Aorta (tissue), 5 donors: ENCODE measurements at regions not wholly inside any gene's neighbourhood (a gene's known extent, or its start where the extent isn't known, plus 50 kb on each side); places are given as distances from the start of the nearest gene placed in this dataset.
"Not testable (repeated sequence)": the region's sequence is repeated elsewhere in the genome, so short reads cannot be mapped to it uniquely, and the experiment has no call there.

Experiments used
- ATAC-seq: fragments of 200-7000 bp; cut with Tn5 transposase; one replicate; pipeline ENCODE4 v1.9.1; 2022; ENCODE audit warnings: moderate library complexity; ENCODE audit not compliant: low FRiP score
- DNase-seq, 2 donors: peaks; one replicate each; pipeline ENCODE4 v3.0.0-alpha.2; 2020
- H3K27ac ChIP-seq, 2 donors: one replicate each; pipeline ENCODE4 v1.5.1; 2013; ENCODE audit warnings: low read length in 2 of 2, mild to moderate bottlenecking in 2 of 2, moderate library complexity in 2 of 2, control low read depth in 1 of 2, inconsistent platforms in 1 of 2, low read depth in 1 of 2
- H3K27me3 ChIP-seq, 2 donors: one replicate each; pipeline ENCODE4 v1.6.1; 2013; ENCODE audit warnings: control low read depth in 1 of 2, low read length in 1 of 2, mild to moderate bottlenecking in 1 of 2, moderate library complexity in 1 of 2; ENCODE audit not compliant: insufficient read depth in 2 of 2, control insufficient read depth in 1 of 2
- H3K36me3 ChIP-seq, 2 donors: one replicate each; pipeline ENCODE4 v1.6.1; 2013; ENCODE audit warnings: control low read depth in 1 of 2, low read length in 1 of 2, mild to moderate bottlenecking in 1 of 2; ENCODE audit not compliant: insufficient read depth in 2 of 2, control insufficient read depth in 1 of 2
- H3K4me1 ChIP-seq, 2 donors: one replicate each; pipeline ENCODE4 v1.6.1; 2013; ENCODE audit warnings: low read length in 2 of 2, control low read depth in 1 of 2, mild to moderate bottlenecking in 1 of 2, moderate library complexity in 1 of 2; ENCODE audit not compliant: insufficient read depth in 2 of 2, control insufficient read depth in 1 of 2
- H3K4me3 ChIP-seq, 2 donors: one replicate each; pipeline ENCODE4 v1.5.1; 2013; ENCODE audit warnings: low read length in 2 of 2, control low read depth in 1 of 2, mild to moderate bottlenecking in 1 of 2
- H3K9me3 ChIP-seq: one replicate; pipeline ENCODE4 v1.6.1; 2013; ENCODE audit warnings: mild to moderate bottlenecking, low read length; ENCODE audit not compliant: control insufficient read depth
- WGBS, 2 donors: extraction: QIAGEN DNeasy Blood & Tissue Kit; methylation state at CpG; one replicate each; pipeline ENCODE4 v1.1.7; 2013; 5-methylcytosine and 5-hydroxymethylcytosine counted together
- intact Hi-C, 2 donors: fragments of 100-400 bp; cut with DNase I; formaldehyde crosslinking; loops; one replicate each; pipeline versions ENCODE4 v1.14.2 to v1.15.0; 2022
- donor health status: healthy with polysubstance abuse.
- donor health status: Bipolar disorder and iron deficiency.
- donor health status: DM: no; HTN: no; CAD: no.
- donor health status: DM: no; HTN: no; CAD: no.
- donor health status: DM: yes; HTN: yes; CAD: no.

- DNase-seq: not testable (repeated sequence)
Measured at GRCh38 chr21:6130734-6131133, 4390.6 kb upstream of the TPTE start.

GRCh38 chr21:6133373-6133772, 4388.0 kb upstream of the TPTE start:
- DNase-seq, H3K4me1 ChIP-seq, intact Hi-C loops, H3K27me3 ChIP-seq, H3K27ac ChIP-seq, ATAC-seq, H3K4me3 ChIP-seq, H3K9me3 ChIP-seq, H3K36me3 ChIP-seq: not testable (repeated sequence)
- WGBS, 2 donors: no CpG with 5 or more reads among the region's 11 CpGs

More at GRCh38 chr21:6130734-6131133, 4390.6 kb upstream of the TPTE start:
- H3K27me3 ChIP-seq, H3K9me3 ChIP-seq, H3K4me1 ChIP-seq, H3K36me3 ChIP-seq, H3K27ac ChIP-seq, ATAC-seq, intact Hi-C loops, H3K4me3 ChIP-seq: not testable (repeated sequence)
- 82 to 84% methylated on average over 1 to 2 of the region's 13 CpGs for WGBS, 2 donors

GRCh38 chr21:6133852-6134630, 4387.3 kb upstream of the TPTE start:
- ATAC-seq, H3K4me3 ChIP-seq, H3K27ac ChIP-seq, H3K36me3 ChIP-seq, H3K27me3 ChIP-seq, H3K9me3 ChIP-seq, DNase-seq, intact Hi-C loops, H3K4me1 ChIP-seq: not testable (repeated sequence)
- 93% methylated on average over 6 of the region's 22 CpGs; no CpG with 5 or more reads in 1 of the 2 donors for WGBS, 2 donors

GRCh38 chr21:6136732-6137131, 4384.7 kb upstream of the TPTE start:
- H3K4me1 ChIP-seq, ATAC-seq, H3K9me3 ChIP-seq, intact Hi-C loops, DNase-seq, H3K27ac ChIP-seq, H3K4me3 ChIP-seq, H3K36me3 ChIP-seq, H3K27me3 ChIP-seq: not testable (repeated sequence)
- no CpG with 5 or more reads among the region's 11 CpGs for WGBS, 2 donors

- no CpG with 5 or more reads among the region's 46 CpGs for WGBS, 2 donors
Measured at GRCh38 chr21:6138244-6139136, 4382.9 kb upstream of the TPTE start.

GRCh38 chr21:6139331-6139730, 4382.1 kb upstream of the TPTE start:
- no CpG with 5 or more reads among the region's 10 CpGs for WGBS, 2 donors
- H3K9me3 ChIP-seq, H3K4me3 ChIP-seq, H3K27ac ChIP-seq, H3K27me3 ChIP-seq, ATAC-seq, H3K36me3 ChIP-seq, intact Hi-C loops, DNase-seq, H3K4me1 ChIP-seq: not testable (repeated sequence)

More at GRCh38 chr21:6138244-6139136, 4382.9 kb upstream of the TPTE start:
- ATAC-seq, H3K4me3 ChIP-seq, H3K36me3 ChIP-seq, H3K27me3 ChIP-seq, H3K4me1 ChIP-seq, DNase-seq, H3K27ac ChIP-seq, H3K9me3 ChIP-seq, intact Hi-C loops: not testable (repeated sequence)

GRCh38 chr21:6139862-6140261, 4381.5 kb upstream of the TPTE start:
- H3K4me3 ChIP-seq, H3K36me3 ChIP-seq, DNase-seq, H3K27ac ChIP-seq, H3K9me3 ChIP-seq, intact Hi-C loops, H3K4me1 ChIP-seq, ATAC-seq, H3K27me3 ChIP-seq: not testable (repeated sequence)
- WGBS, 2 donors: no CpG with 5 or more reads among the region's 3 CpGs

GRCh38 chr21:6140467-6141137, 4380.8 kb upstream of the TPTE start:
- DNase-seq, H3K36me3 ChIP-seq, intact Hi-C loops, H3K9me3 ChIP-seq, H3K27me3 ChIP-seq, ATAC-seq, H3K27ac ChIP-seq, H3K4me1 ChIP-seq, H3K4me3 ChIP-seq: not testable (repeated sequence)
- no CpG with 5 or more reads among the region's 27 CpGs for WGBS, 2 donors
